ENCODE measurements at regions not wholly inside any gene's neighbourhood (a gene's known extent, or its start where the extent isn't known, plus 50 kb on each side); places are given as distances from the start of the nearest gene placed in this dataset.

DNA sequence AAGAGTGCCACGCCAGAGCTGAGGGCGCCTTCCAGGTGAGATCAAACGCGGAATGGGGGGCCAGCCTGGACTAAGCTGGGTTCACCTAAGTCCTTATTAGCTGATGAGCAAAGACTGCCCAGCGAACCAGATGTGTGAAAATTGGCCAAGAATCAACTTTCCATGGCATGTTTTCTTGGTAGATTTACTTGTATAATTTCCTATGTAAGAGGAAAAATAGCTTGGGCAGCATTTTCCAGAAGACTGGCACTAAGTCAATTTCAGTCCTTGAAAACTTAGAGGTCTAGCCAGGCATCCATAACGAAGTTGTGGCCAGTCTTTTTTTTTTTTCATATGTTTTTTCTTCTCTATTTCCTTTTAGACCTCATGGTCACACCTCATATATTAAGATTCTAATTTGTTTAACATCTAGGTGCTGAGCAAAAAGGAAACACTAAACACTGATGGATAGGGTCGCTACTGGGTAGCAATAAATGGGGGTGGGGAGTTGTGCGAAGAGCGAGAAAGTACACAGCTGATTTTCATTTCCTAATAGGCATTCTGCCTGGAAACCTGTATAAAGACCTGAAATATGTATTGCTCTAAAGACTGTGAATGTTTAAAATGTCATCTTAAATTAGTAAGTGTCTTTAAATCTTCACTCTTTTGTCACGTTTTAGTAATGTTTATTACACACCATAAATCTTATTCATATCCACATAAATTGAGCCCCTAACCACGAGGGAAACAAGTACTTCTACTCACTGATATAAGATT lies 188.8 kb downstream of the CD83 start:
- Histone ChIP-seq H3K4me3 (ENCODE audit: low read length) (no peak overlapping the region), H3K27me3 (ENCODE audit: control insufficient read depth, insufficient read depth, low read length) (no peaks in the 10 kb centered on the region), H3K36me3 (ENCODE audit: control insufficient read depth, low read depth, low read length) (no peaks in the 10 kb centered on the region), H3K9me3 (ENCODE audit: control insufficient read depth, low read depth, low read length) (no peaks in the 10 kb centered on the region), H3K4me1 (ENCODE audit: control insufficient read depth, low read depth, low read length) (peaks cover 6% of the 10 kb centered on the region), H3K9ac (ENCODE audit: low read length) (no peak overlapping the region), H3K27ac (ENCODE audit: low read length) (no peak overlapping the region)

- Histone ChIP-seq H3K9ac (ENCODE audit: low read length) (no peak overlapping the region), H3K36me3 (ENCODE audit: control insufficient read depth, low read depth, low read length) (no peaks in the 10 kb centered on the region), H3K4me3 (ENCODE audit: low read length) (no peak overlapping the region), H3K27ac (ENCODE audit: low read length) (no peak overlapping the region), H3K9me3 (ENCODE audit: control insufficient read depth, low read depth, low read length) (no peaks in the 10 kb centered on the region), H3K27me3 (ENCODE audit: control insufficient read depth, insufficient read depth, low read length) (no peaks in the 10 kb centered on the region), H3K4me1 (ENCODE audit: control insufficient read depth, low read depth, low read length) (peaks cover 6% of the 10 kb centered on the region)
These were observed 191.9 kb downstream of the CD83 start for GRCh38 chr6:14309516-14309915.

DNA sequence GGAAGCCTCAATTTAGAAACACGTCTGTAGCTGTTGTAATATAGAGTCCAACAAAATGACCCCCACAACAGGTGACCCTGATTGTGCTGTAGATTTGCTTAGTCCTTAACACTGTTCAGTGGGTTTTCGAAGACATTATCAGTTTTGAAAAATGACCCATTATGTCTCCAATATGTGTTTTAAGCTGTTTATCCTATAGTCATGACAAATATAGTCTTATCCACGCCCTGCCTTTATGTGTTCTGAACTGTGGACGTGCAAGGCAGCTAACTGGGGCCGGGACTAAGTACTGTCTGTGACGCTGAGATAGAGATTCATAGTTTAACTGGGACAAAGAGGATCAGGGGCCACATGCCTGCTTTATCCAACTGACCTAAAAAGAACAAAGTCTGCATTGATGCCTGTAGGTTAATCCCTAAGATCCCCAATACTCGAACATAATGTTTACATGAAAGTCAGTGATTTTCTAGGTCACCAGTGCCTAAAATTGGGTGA lies 192.4 kb downstream of the CD83 start:
- Histone ChIP-seq H3K9ac (ENCODE audit: low read length) (no peak overlapping the region), H3K27me3 (ENCODE audit: control insufficient read depth, insufficient read depth, low read length) (no peaks in the 10 kb centered on the region), H3K4me1 (ENCODE audit: control insufficient read depth, low read depth, low read length) (peaks cover 6% of the 10 kb centered on the region), H3K4me3 (ENCODE audit: low read length) (no peak overlapping the region), H3K9me3 (ENCODE audit: control insufficient read depth, low read depth, low read length) (no peaks in the 10 kb centered on the region), H3K27ac (ENCODE audit: low read length) (no peak overlapping the region), H3K36me3 (ENCODE audit: control insufficient read depth, low read depth, low read length) (no peaks in the 10 kb centered on the region)

DNA sequence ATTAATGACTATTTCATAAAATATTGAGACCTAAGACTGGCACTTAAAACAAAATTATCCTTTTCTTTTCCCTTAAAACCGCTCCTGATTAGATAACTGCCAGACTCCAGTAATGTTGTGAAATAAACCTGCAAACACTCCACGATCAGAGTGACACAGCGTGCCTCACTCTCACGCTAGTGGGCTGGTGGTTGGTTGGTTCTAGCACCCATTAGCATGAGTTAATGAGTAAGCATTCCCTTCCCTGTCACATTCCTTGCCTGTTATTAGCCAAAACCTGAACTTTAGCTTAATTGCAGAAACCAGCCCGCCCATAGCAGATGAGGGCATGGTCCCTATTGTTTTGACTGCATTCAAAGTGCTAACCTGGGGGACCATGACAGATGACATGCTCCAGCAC lies 193.4 kb downstream of the CD83 start:
- Histone ChIP-seq H3K36me3 (ENCODE audit: control insufficient read depth, low read depth, low read length) (no peaks in the 10 kb centered on the region), H3K4me3 (ENCODE audit: low read length) (no peak overlapping the region), H3K9ac (ENCODE audit: low read length) (no peak overlapping the region), H3K9me3 (ENCODE audit: control insufficient read depth, low read depth, low read length) (no peaks in the 10 kb centered on the region), H3K27me3 (ENCODE audit: control insufficient read depth, insufficient read depth, low read length) (no peaks in the 10 kb centered on the region), H3K27ac (ENCODE audit: low read length) (no peak overlapping the region), H3K4me1 (ENCODE audit: control insufficient read depth, low read depth, low read length) (no peaks in the 10 kb centered on the region)

DNA sequence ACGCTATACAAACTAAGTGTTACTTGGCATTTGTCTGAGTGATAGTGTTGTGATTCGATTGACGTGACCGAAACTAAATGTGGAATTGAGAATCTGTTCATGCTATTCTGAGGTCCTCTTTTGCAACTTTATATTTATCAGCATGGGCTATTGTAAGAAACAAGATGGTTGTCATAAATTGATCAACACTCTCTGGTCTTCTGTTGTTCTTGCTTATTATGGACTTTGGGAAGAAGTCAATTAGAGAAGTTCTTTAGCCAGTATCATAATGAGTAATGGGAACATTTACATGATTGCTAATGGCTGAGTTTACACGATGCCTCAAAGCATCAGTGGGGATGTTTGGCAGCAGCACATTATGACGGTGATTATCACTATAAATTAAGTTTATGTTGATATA lies 195.0 kb downstream of the CD83 start:
- H3K27ac ChIP-seq (ENCODE audit: low read length) = no peak overlapping the region
- H3K9me3 ChIP-seq (ENCODE audit: control insufficient read depth, low read depth, low read length) = no peaks in the 10 kb centered on the region
- no peaks in the 10 kb centered on the region for H3K27me3 ChIP-seq (ENCODE audit: control insufficient read depth, insufficient read depth, low read length)
- peaks cover 6% of the 10 kb centered on the region for H3K4me1 ChIP-seq (ENCODE audit: control insufficient read depth, low read depth, low read length)
- H3K4me3 ChIP-seq (ENCODE audit: low read length) = no peak overlapping the region
- H3K9ac ChIP-seq (ENCODE audit: low read length) = no peak overlapping the region
- no peaks in the 10 kb centered on the region for H3K36me3 ChIP-seq (ENCODE audit: control insufficient read depth, low read depth, low read length)

DNA sequence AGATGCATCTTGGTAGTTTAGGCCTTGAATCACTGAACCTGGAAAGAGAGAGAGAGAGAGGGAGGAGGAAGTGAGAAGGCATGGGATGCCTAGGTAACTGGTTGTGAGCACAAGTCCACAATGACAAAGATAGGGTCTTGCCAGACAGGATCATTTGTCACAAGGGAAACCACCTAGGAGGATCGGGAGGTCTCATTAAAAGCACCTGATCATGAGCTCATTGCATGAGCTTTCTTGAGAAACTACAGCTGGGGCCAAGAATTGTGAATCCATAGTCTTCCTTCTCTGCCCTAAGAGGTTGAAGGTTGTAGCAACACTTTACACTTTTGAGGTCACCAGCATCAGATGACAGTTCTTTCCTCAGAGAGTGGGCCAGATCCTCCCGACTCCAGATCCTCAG lies 195.7 kb downstream of the CD83 start:
- Histone ChIP-seq H3K4me1 (ENCODE audit: control insufficient read depth, low read depth, low read length) (peaks cover 6% of the 10 kb centered on the region), H3K9me3 (ENCODE audit: control insufficient read depth, low read depth, low read length) (no peaks in the 10 kb centered on the region), H3K27ac (ENCODE audit: low read length) (no peak overlapping the region), H3K4me3 (ENCODE audit: low read length) (no peak overlapping the region), H3K9ac (ENCODE audit: low read length) (no peak overlapping the region), H3K36me3 (ENCODE audit: control insufficient read depth, low read depth, low read length) (no peaks in the 10 kb centered on the region), H3K27me3 (ENCODE audit: control insufficient read depth, insufficient read depth, low read length) (no peaks in the 10 kb centered on the region)

DNA sequence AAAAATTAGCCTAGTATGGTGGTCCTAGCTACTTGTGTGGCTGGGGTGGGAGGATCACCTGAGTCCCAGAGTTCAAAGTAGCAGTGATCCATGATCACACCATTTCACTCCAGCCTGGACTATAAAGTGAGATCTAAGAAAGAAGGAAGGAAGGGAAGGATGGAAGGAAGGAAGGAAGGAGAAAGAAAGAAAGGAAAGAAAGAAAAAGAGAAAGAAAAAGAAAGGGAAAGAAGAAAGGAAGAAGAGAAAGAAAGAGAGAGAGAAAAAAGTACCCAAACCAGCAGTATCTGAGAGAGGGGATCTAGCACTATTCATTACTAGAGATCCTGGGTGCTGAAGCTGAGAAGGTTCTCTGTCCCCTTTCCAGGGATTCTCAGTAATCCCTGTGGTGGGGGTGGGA lies 197.8 kb downstream of the CD83 start:
- no peak overlapping the region for H3K9ac ChIP-seq (ENCODE audit: low read length)
- H3K4me3 ChIP-seq (ENCODE audit: low read length) = no peak overlapping the region
- H3K4me1 ChIP-seq (ENCODE audit: control insufficient read depth, low read depth, low read length) = peaks cover 6% of the 10 kb centered on the region
- H3K9me3 ChIP-seq (ENCODE audit: control insufficient read depth, low read depth, low read length) = no peaks in the 10 kb centered on the region
- no peaks in the 10 kb centered on the region for H3K36me3 ChIP-seq (ENCODE audit: control insufficient read depth, low read depth, low read length)
- H3K27me3 ChIP-seq (ENCODE audit: control insufficient read depth, insufficient read depth, low read length) = no peaks in the 10 kb centered on the region
- H3K27ac ChIP-seq (ENCODE audit: low read length) = no peak overlapping the region

GRCh38 chr6:14316651-14317386 lies 199.2 kb downstream of the CD83 start:
- H3K36me3 ChIP-seq (ENCODE audit: control insufficient read depth, low read depth, low read length) = no peaks in the 10 kb centered on the region
- no peak overlapping the region for H3K27ac ChIP-seq (ENCODE audit: low read length)
- H3K9ac ChIP-seq (ENCODE audit: low read length) = no peak overlapping the region
- peaks cover 6% of the 10 kb centered on the region for H3K4me1 ChIP-seq (ENCODE audit: control insufficient read depth, low read depth, low read length)
- no peaks in the 10 kb centered on the region for H3K9me3 ChIP-seq (ENCODE audit: control insufficient read depth, low read depth, low read length)
- H3K4me3 ChIP-seq (ENCODE audit: low read length) = no peak overlapping the region
- no peaks in the 10 kb centered on the region for H3K27me3 ChIP-seq (ENCODE audit: control insufficient read depth, insufficient read depth, low read length)

DNA sequence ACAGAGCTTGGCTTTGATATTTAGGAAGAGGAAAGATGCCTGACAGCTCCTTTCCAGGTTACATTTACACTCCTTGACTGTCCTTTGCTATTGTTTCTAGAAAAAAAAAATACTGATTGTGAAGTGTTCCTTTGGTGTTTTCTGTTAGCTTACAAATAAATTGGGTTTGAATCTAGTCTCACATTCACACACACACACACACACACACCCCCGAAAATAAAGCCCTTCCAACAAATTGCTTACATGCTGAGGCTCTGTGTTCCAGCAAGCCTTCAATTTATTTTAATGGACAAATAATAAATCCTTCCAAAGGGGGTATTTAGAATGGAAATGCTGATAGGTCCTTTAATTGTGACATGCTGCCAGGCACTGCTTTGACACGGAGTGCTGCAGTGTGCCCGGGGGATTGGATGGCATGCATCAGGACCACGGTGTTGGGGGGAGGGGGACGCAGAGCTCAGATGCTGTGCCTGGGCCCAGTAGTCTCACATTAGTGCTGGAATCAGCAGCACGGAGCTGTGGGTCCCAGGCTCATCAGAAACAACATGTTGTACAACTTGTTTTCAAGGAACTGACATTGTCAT lies 199.9 kb downstream of the CD83 start:
- Histone ChIP-seq H3K27ac (ENCODE audit: low read length) (no peak overlapping the region), H3K4me1 (ENCODE audit: control insufficient read depth, low read depth, low read length) (peaks cover 9% of the 10 kb centered on the region), H3K9me3 (ENCODE audit: control insufficient read depth, low read depth, low read length) (no peaks in the 10 kb centered on the region), H3K36me3 (ENCODE audit: control insufficient read depth, low read depth, low read length) (no peaks in the 10 kb centered on the region), H3K4me3 (ENCODE audit: low read length) (no peak overlapping the region), H3K27me3 (ENCODE audit: control insufficient read depth, insufficient read depth, low read length) (no peaks in the 10 kb centered on the region), H3K9ac (ENCODE audit: low read length) (no peak overlapping the region)

DNA sequence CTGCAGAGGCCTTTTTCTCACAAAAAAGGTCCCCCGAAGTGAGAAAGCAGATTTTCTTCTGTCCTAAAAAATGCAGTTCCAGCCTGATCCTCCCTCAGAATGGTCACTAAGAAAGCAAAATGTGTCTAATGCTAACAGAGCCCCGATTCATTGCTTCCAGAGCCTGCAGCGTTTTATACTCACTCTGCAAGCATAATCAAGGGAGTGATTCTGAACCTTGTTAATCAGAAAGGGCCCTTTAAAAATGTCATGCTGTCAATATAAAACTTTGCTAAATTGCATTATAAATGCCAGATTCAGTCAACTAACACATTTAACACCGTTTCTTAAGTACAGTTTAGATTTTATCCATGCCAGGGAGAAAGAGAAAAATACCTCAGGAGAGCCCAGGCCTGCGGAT lies 202.8 kb downstream of the CD83 start:
- Histone ChIP-seq H3K4me3 (ENCODE audit: low read length) (no peak overlapping the region), H3K9me3 (ENCODE audit: control insufficient read depth, low read depth, low read length) (no peaks in the 10 kb centered on the region), H3K36me3 (ENCODE audit: control insufficient read depth, low read depth, low read length) (no peaks in the 10 kb centered on the region), H3K27me3 (ENCODE audit: control insufficient read depth, insufficient read depth, low read length) (no peaks in the 10 kb centered on the region), H3K27ac (ENCODE audit: low read length) (no peak overlapping the region), H3K9ac (ENCODE audit: low read length) (no peak overlapping the region), H3K4me1 (ENCODE audit: control insufficient read depth, low read depth, low read length) (peaks cover 10% of the 10 kb centered on the region)

DNA sequence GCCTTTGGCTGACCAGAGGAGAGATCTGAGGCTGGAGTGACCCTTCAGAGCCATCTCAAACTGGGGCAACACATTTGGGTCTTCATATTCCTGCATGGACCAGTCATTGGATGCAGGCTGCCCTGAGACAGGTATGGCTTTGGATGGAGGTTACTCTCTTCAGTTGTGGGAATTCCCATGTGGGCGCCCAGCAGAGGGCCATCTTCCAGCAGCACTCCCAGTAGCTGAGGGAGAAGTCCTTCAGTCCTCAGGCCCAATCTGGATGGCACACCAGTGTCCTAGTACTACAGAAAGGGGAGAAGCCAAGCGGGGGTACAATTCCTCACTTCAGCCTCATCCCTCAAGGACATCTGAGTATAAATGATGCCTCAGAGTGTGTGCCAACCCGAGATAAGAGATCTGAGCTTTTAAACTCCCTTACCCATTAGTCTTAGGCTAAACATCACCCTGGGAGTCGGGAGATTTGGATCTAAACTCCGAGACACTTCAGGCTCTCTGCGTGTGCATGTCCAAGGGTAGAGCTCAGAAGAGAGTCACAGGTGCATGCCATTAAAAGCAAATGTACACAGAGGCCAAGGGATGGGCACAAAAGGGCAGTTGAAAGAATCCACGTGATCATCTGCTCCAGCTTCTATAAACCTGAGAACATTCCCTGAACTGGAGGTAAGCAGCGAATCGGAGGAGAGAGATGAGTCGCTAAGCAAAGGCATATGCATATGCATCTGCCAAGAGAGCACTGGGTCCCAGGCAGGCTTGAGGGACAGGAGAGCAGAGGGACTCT lies 204.6 kb downstream of the CD83 start:
- Histone ChIP-seq H3K27me3 (ENCODE audit: control insufficient read depth, insufficient read depth, low read length) (no peaks in the 10 kb centered on the region), H3K4me1 (ENCODE audit: control insufficient read depth, low read depth, low read length) (peaks cover 8% of the 10 kb centered on the region), H3K36me3 (ENCODE audit: control insufficient read depth, low read depth, low read length) (no peaks in the 10 kb centered on the region), H3K9ac (ENCODE audit: low read length) (no peak overlapping the region), H3K9me3 (ENCODE audit: control insufficient read depth, low read depth, low read length) (no peaks in the 10 kb centered on the region), H3K4me3 (ENCODE audit: low read length) (no peak overlapping the region), H3K27ac (ENCODE audit: low read length) (no peak overlapping the region)

All from iPS-18a (cell line).